Mammary epithelial cell (primary cell): ENCODE measurements at regions not wholly inside any gene's neighbourhood (a gene's known extent, or its start where the extent isn't known, plus 50 kb on each side); places are given as distances from the start of the nearest gene placed in this dataset.

Experiments used
- CTCF ChIP-seq, 2 donors: IDR thresholded peaks in 1 of 2; conservative IDR thresholded peaks in 1 of 2; 2 replicates each; pipeline ENCODE4 v1.5.1; 2011 to 2012; ENCODE audit warnings: inconsistent platforms in 2 of 2, low read length in 2 of 2, mild to moderate bottlenecking in 2 of 2, control low read depth in 1 of 2, low read depth in 1 of 2; ENCODE audit not compliant: insufficient read depth in 1 of 2; ENCODE audit errors: extremely low read depth in 1 of 2
- EZH2 ChIP-seq: IDR thresholded peaks from 2 replicates; pipeline ENCODE4 v1.6.1; 2012; ENCODE audit warnings: low read length, inconsistent platforms, borderline replicate concordance

GRCh38 chr2:204037286-204037685 is 100.7 kb downstream of the ICOS start:
- TF ChIP-seq EZH2 (no peak), CTCF (conservative IDR thresholded peaks at IDR 0.05 in 1 of 2, IDR thresholded peaks at IDR 0.05 in 1 of 2; ENCODE audit: extremely low read depth in 1 of 2, insufficient read depth in 1 of 2, low read depth in 1 of 2, low read length in 2 of 2) (no peak)
